Calu3 (cell line): ENCODE measurements at regions not wholly inside any gene's neighbourhood (a gene's known extent, or its start where the extent isn't known, plus 50 kb on each side); places are given as distances from the start of the nearest gene placed in this dataset.

Experiments used
- BruUV-seq: library from RNA; stranded (reverse); fragments of 400-500 nt; replicated peaks from 2 replicates; lab custom pipeline; 2021; lab: Mats Ljungman, UMichigan
- CTCF ChIA-PET: fragments of 300-600 bp; sonication (Branson Sonifier 250); formaldehyde crosslinking; loops from one replicate; lab custom pipeline; 2022; ENCODE audit warnings: antibody characterized with exemption; lab: Charles Lee
- DNase-seq: peaks from one replicate; pipeline ENCODE4 v3.0.0; 2022
- H3K27ac Mint-ChIP-seq: one replicate; pipeline ENCODE4 v1.8.0; 2022; ENCODE audit warnings: mixed read lengths; ENCODE audit not compliant: unreplicated experiment
- H3K27me3 Mint-ChIP-seq: one replicate; pipeline ENCODE4 v1.8.0; 2022; ENCODE audit warnings: mixed read lengths; ENCODE audit not compliant: unreplicated experiment
- H3K36me3 Mint-ChIP-seq: one replicate; pipeline ENCODE4 v1.8.0; 2022; ENCODE audit warnings: mild to moderate bottlenecking, moderate library complexity, mixed read lengths; ENCODE audit not compliant: insufficient read depth, unreplicated experiment
- H3K4me1 Mint-ChIP-seq: one replicate; pipeline ENCODE4 v1.8.0; 2022; ENCODE audit warnings: mild to moderate bottlenecking, low read depth, mixed read lengths; ENCODE audit not compliant: unreplicated experiment
- H3K4me3 Mint-ChIP-seq: one replicate; pipeline ENCODE4 v1.8.0; 2022; ENCODE audit warnings: mild to moderate bottlenecking, low read depth, moderate library complexity, mixed read lengths; ENCODE audit not compliant: unreplicated experiment
- H3K9me3 Mint-ChIP-seq: one replicate; pipeline ENCODE4 v1.8.0; 2022; ENCODE audit warnings: low read depth, mixed read lengths; ENCODE audit not compliant: unreplicated experiment
- intact Hi-C: fragments of 100-400 bp; cut with micrococcal nuclease; formaldehyde crosslinking; loops from one replicate; pipeline ENCODE4 v1.10.0; 2022; ENCODE audit not compliant: unreplicated experiment
- TF ChIP-seq, protein P1 (sequence below): fragments of 200-600 bp; IDR thresholded peaks from one replicate; pipeline ENCODE4 v1.8.0; 2022; ENCODE audit warnings: antibody characterized with exemption; ENCODE audit not compliant: unreplicated experiment

DNA sequence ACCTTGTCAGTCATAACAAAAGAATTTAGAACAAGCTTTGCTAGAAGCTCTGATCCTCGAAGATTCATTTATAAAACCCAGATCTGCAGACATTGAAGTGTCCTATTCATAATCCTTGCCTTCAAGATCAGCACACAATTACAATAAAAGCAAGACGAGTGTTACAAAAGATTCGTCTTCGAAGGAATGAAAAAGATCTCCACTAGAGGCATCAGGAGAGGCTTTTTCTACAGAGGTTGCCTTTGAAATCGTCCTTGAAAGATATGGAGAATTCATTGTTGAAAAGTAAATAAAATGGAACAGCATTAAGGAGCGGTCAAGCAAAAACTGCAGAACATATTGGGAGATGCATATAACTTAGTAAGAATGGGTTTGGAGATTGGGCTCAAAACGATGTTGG, 146.4 kb downstream of the BMP4 start:
- no peak overlapping the region for H3K4me3 Mint-ChIP-seq
- no peak for DNase-seq
- TF ChIP-seq, protein P1, sequence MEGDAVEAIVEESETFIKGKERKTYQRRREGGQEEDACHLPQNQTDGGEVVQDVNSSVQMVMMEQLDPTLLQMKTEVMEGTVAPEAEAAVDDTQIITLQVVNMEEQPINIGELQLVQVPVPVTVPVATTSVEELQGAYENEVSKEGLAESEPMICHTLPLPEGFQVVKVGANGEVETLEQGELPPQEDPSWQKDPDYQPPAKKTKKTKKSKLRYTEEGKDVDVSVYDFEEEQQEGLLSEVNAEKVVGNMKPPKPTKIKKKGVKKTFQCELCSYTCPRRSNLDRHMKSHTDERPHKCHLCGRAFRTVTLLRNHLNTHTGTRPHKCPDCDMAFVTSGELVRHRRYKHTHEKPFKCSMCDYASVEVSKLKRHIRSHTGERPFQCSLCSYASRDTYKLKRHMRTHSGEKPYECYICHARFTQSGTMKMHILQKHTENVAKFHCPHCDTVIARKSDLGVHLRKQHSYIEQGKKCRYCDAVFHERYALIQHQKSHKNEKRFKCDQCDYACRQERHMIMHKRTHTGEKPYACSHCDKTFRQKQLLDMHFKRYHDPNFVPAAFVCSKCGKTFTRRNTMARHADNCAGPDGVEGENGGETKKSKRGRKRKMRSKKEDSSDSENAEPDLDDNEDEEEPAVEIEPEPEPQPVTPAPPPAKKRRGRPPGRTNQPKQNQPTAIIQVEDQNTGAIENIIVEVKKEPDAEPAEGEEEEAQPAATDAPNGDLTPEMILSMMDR, result no peak
- H3K27ac Mint-ChIP-seq, result no peak overlapping the region
- no peaks in the 10 kb centered on the region for H3K4me1 Mint-ChIP-seq
- no peaks in the 10 kb centered on the region for H3K27me3 Mint-ChIP-seq
- H3K9me3 Mint-ChIP-seq, result peaks cover 3% of the 10 kb centered on the region
- CTCF ChIA-PET, result no interaction called here
- BruUV-seq, result no TSS peak
- peaks cover 3% of the 10 kb centered on the region for H3K36me3 Mint-ChIP-seq
- intact Hi-C loops, result no loop called here

DNA sequence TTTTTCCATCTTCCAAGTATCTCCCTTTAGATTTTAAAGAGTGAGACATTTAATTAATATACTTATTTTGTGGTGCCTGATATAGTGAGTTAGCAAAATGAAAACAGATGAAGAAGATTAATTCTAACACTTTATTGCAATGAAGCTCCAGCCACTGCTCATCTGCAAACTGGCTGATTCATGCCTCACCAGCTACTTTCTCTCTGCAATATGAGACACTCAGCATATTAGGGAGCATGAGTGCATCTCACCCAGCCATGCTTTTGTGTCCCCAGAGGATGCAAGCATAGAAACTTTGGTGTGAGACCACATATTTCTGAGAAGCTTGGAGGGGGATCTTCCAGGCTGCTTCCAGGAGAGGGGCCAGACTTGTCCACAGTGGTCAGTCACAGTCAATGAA, 148.6 kb downstream of the BMP4 start:
- Mint-ChIP-seq H3K4me3 (no peak overlapping the region), H3K4me1 (no peaks in the 10 kb centered on the region), H3K36me3 (peaks cover 5% of the 10 kb centered on the region), H3K27ac (no peak overlapping the region), H3K27me3 (no peaks in the 10 kb centered on the region), H3K9me3 (peaks cover 3% of the 10 kb centered on the region)
- DNase-seq, result no peak
- no TSS peak for BruUV-seq
- intact Hi-C loops, result no loop called here
- CTCF ChIA-PET, result interaction anchor here (1.0 kb wide), 2 partner anchors 19 to 149 kb away, joined by 3 to 4 read pairs; partner anchors contain the start of gene BMP4
- TF ChIP-seq, protein P1, result no peak

DNA sequence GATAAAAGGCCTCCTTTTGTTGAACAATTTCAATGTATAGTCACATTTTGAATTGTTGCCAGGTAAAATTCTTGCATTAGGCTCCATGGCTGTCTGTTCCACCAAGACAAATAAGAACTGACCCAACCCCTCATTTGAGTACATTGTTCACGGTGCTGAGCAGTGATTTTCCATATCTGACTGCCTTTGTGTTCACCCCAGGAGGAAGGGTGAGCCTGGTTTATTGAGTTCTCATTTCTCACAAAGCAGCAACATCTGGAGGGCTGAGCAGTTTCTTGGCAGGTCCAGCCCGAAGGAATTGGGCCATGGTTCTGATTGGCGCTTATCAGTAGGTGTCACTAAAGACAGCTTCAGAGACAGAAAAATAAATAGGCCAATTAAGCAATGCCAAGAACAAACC, 149.1 kb downstream of the BMP4 start:
- CTCF ChIA-PET, result interaction anchor here (1.0 kb wide), 1 partner anchor 149 kb away, joined by 3 read pairs; the partner anchor contains the start of gene BMP4
- no peak overlapping the region for H3K4me3 Mint-ChIP-seq
- DNase-seq, result no peak
- peaks cover 5% of the 10 kb centered on the region for H3K36me3 Mint-ChIP-seq
- intact Hi-C loops, result no loop called here
- peaks cover 3% of the 10 kb centered on the region for H3K9me3 Mint-ChIP-seq
- no peak overlapping the region for H3K27ac Mint-ChIP-seq
- no peaks in the 10 kb centered on the region for H3K4me1 Mint-ChIP-seq
- TF ChIP-seq, protein P1, result no peak
- no TSS peak for BruUV-seq
- no peaks in the 10 kb centered on the region for H3K27me3 Mint-ChIP-seq

DNA sequence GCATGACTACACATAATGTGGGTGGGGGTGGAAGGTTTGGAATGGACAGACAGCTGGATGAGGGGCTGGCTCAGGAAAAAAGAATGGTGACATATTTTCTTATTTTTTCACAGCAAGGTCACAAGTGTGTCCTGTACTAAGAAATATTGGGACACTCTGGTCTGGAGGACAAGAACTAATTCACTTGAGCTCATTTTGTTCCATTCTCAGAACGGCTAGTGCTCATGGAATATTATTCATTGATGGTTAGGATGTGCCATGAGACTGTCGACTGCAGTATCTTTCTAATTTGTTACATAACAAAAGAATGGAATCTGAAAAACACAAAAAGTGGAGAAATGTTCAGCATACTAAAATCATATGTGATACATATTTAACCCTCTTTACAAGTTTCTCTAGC, 149.5 kb downstream of the BMP4 start:
- Mint-ChIP-seq H3K9me3 (peaks cover 3% of the 10 kb centered on the region), H3K36me3 (peaks cover 5% of the 10 kb centered on the region), H3K4me3 (no peak overlapping the region), H3K4me1 (no peaks in the 10 kb centered on the region), H3K27ac (no peak overlapping the region), H3K27me3 (no peaks in the 10 kb centered on the region)
- CTCF ChIA-PET, result interaction anchor here (0.6 kb wide), 1 partner anchor 15 kb away, joined by 3 read pairs; no protein-coding TSS in a partner anchor
- intact Hi-C loops, result no loop called here
- TF ChIP-seq, protein P1, result no peak
- no TSS peak for BruUV-seq
- no peak for DNase-seq
